CD14-positive monocyte (primary cell): ENCODE measurements at regions not wholly inside any gene's neighbourhood (a gene's known extent, or its start where the extent isn't known, plus 50 kb on each side); places are given as distances from the start of the nearest gene placed in this dataset.

Source experiments
- DNase-seq, 3 donors: peaks; one replicate each; pipeline ENCODE4 v3.0.0-alpha.2; 2011 to 2022
- H2AFZ ChIP-seq: 2 replicates; pipeline ENCODE4 v1.6.0; 2012; ENCODE audit warnings: mild to moderate bottlenecking, low read depth, low read length, inconsistent platforms; ENCODE audit not compliant: insufficient read depth, poor library complexity, severe bottlenecking
- H3K27ac ChIP-seq, 2 donors: 1 replicate in 1 of 2; 2 replicates in 1 of 2; pipeline ENCODE4 v1.5.1; 2012 to 2013; ENCODE audit warnings: low read length in 2 of 2, control low read depth in 1 of 2, inconsistent platforms in 1 of 2, low read depth in 1 of 2, mild to moderate bottlenecking in 1 of 2
- H3K27me3 ChIP-seq, 2 donors: one replicate each; pipeline versions ENCODE4 v1.6.0 to v1.6.1; 2011 to 2013; ENCODE audit warnings: low read length in 2 of 2; ENCODE audit not compliant: control insufficient read depth in 2 of 2, insufficient read depth in 2 of 2
- H3K36me3 ChIP-seq, 2 donors: replicated peaks in 1 of 2; 1 replicate in 1 of 2; 2 replicates in 1 of 2; pipeline versions ENCODE4 v1.5.1 to v1.6.1; 2012 to 2013; ENCODE audit warnings: low read length in 2 of 2, control low read depth in 1 of 2, inconsistent platforms in 1 of 2, mild to moderate bottlenecking in 1 of 2; ENCODE audit not compliant: insufficient read depth in 2 of 2, control insufficient read depth in 1 of 2
- H3K4me1 ChIP-seq, 2 donors: 1 replicate in 1 of 2; 2 replicates in 1 of 2; pipeline versions ENCODE4 v1.5.1 to v1.6.1; 2012 to 2013; ENCODE audit warnings: low read length in 2 of 2, control low read depth in 1 of 2, inconsistent platforms in 1 of 2, mild to moderate bottlenecking in 1 of 2, moderate library complexity in 1 of 2; ENCODE audit not compliant: insufficient read depth in 2 of 2, control insufficient read depth in 1 of 2
- H3K4me2 ChIP-seq: replicated peaks from 2 replicates; pipeline ENCODE3; 2012; ENCODE audit warnings: low read length, moderate library complexity, mild to moderate bottlenecking; ENCODE audit not compliant: poor library complexity, severe bottlenecking; ENCODE audit errors: extremely low read depth
- H3K4me3 ChIP-seq, 3 experiments: fragments of 200-600 bp in 1 of 3; sonication (generic) in 1 of 3; replicated peaks in 1 of 3; 1 replicate in 2 of 3; 2 replicates in 1 of 3; pipeline ENCODE4 v1.5.1; 2011 to 2013; ENCODE audit warnings: low read length in 3 of 3, mild to moderate bottlenecking in 3 of 3, control low read depth in 2 of 3, low read depth in 2 of 3, inconsistent platforms in 1 of 3, moderate library complexity in 1 of 3
- H3K79me2 ChIP-seq: 2 replicates; pipeline ENCODE4 v1.6.0; 2012; ENCODE audit warnings: mild to moderate bottlenecking, control low read depth, inconsistent platforms, low read length, moderate library complexity; ENCODE audit not compliant: insufficient read depth
- H3K9ac ChIP-seq: 2 replicates; pipeline ENCODE4 v1.6.0; 2017; ENCODE audit warnings: low read length, mild to moderate bottlenecking; ENCODE audit not compliant: insufficient read depth, poor library complexity, severe bottlenecking
- H3K9me3 ChIP-seq, 2 donors: replicated peaks in 1 of 2; 1 replicate in 1 of 2; 2 replicates in 1 of 2; pipeline versions ENCODE4 v1.5.1 to v1.6.1; 2012 to 2013; ENCODE audit warnings: low read length in 2 of 2, control low read depth in 1 of 2; ENCODE audit not compliant: control insufficient read depth in 1 of 2, insufficient read depth in 1 of 2
- H4K20me1 ChIP-seq: 2 replicates; pipeline ENCODE4 v1.6.0; 2012; ENCODE audit warnings: mild to moderate bottlenecking, low read length, control low read depth, moderate library complexity; ENCODE audit not compliant: insufficient read depth
- H3K27ac Mint-ChIP-seq, 7 donors: one replicate each; pipeline ENCODE4 v1.8.0; 2020; ENCODE audit warnings: mild to moderate bottlenecking in 7 of 7, mixed read lengths in 7 of 7, moderate library complexity in 6 of 7, inconsistent platforms in 2 of 7
- H3K27me3 Mint-ChIP-seq, 3 donors: one replicate each; pipeline ENCODE4 v1.8.0; 2021 to 2022; ENCODE audit warnings: low read depth in 3 of 3, mild to moderate bottlenecking in 3 of 3, mixed read lengths in 3 of 3, moderate library complexity in 3 of 3, inconsistent platforms in 1 of 3
- H3K36me3 Mint-ChIP-seq, 2 donors: one replicate each; pipeline ENCODE4 v1.8.0; 2020; ENCODE audit warnings: mixed read lengths in 2 of 2, inconsistent platforms in 1 of 2, mild to moderate bottlenecking in 1 of 2
- H3K4me1 Mint-ChIP-seq: one replicate; pipeline ENCODE4 v1.8.0; 2020; ENCODE audit warnings: mild to moderate bottlenecking, mixed read lengths
- H3K4me3 Mint-ChIP-seq, 2 donors: one replicate each; pipeline ENCODE4 v1.8.0; 2020; ENCODE audit warnings: mild to moderate bottlenecking in 2 of 2, mixed read lengths in 2 of 2, moderate library complexity in 1 of 2
- H3K9me3 Mint-ChIP-seq, 7 donors: one replicate each; pipeline ENCODE4 v1.8.0; 2020 to 2022; ENCODE audit warnings: mixed read lengths in 7 of 7, mild to moderate bottlenecking in 6 of 7, moderate library complexity in 6 of 7, inconsistent platforms in 2 of 7
- WGBS: methylation state at CpG from one replicate; pipeline ENCODE4 v1.1.5; 2013; ENCODE audit warnings: missing lambda C conversion rate; ENCODE audit not compliant: insufficient coverage; 5-methylcytosine and 5-hydroxymethylcytosine counted together
- intact Hi-C, 2 donors: fragments of 100-400 bp; cut with micrococcal nuclease; formaldehyde crosslinking; loops; one replicate each; pipeline versions ENCODE4 v1.15.0 to v1.15.1; 2023
- TF ChIP-seq, protein P1 (sequence below): fragments of 200-600 bp; IDR thresholded peaks from one replicate; pipeline ENCODE4 v1.8.0; 2022; ENCODE audit warnings: antibody characterized with exemption, mild to moderate bottlenecking

DNA sequence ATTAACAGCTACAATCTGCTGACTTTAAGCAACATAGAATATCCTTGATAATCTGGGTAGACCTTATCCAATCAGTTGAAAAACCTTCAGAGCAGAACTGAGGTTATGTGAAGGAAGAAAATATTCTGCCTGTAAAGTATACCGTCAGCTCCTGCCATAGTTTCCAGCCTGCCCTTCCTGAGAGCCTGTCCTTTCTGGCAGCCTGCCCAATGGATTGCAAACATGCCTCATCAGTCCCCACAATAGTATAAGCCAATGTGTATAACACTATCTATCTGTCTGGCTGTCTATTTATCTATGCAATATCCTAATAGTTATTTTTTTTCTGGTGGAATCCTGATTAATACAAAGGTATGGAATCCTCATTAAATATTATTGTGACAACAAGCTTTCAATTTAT is 489.2 kb upstream of the KCND2 start:
- no peak overlapping the region for H3K27ac Mint-ChIP-seq
- WGBS: no CpG with 5 or more reads among the region's 1 CpG
- H3K27me3 Mint-ChIP-seq: peaks cover 0 to 1% (median 0%) of the 10 kb centered on the region in 3 donors

DNA sequence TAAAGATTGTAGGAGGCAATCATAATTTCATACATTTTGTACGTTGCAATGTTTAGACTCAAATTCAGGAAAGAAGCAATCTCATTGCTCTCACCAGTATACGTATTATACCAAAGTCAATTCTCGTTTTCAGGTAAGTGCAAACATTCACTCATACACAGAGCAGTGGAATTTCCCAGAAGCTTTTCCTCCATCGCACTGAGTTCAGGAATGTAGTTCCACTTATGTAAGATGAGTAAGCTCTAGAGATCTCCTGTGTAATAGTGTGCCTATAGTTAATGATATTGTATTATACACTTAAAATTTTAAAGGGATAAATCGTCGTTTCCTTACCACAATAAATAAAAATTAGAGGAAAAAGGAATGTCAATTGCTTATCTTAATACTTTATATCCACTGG is 470.8 kb upstream of the KCND2 start:
- Mint-ChIP-seq H3K4me1 (no peaks in the 10 kb centered on the region), H3K36me3 (no peaks in the 10 kb centered on the region), H3K27ac (no peak overlapping the region), H3K27me3 (no peaks in the 10 kb centered on the region), H3K4me3 (no peak overlapping the region), H3K9me3 (peaks cover 0 to 5% (median under 1%) of the 10 kb centered on the region in 7 donors)
- Histone ChIP-seq H3K4me3 (no peak overlapping the region), H3K27ac (no peak overlapping the region), H3K4me1 (no peaks in the 10 kb centered on the region), H3K9ac (no peak overlapping the region), H2AFZ (no peak overlapping the region), H3K27me3 (no peaks in the 10 kb centered on the region), H3K36me3 (no peaks in the 10 kb centered on the region), H3K9me3 (peaks cover 8% of the 10 kb centered on the region in 2 donors), H3K79me2 (no peaks in the 10 kb centered on the region), H4K20me1 (no peaks in the 10 kb centered on the region), H3K4me2 (no peak overlapping the region)
- intact Hi-C loops: no loop called here
- DNase-seq: no peak
- WGBS: no CpG with 5 or more reads among the region's 6 CpGs
- TF ChIP-seq, protein P1, sequence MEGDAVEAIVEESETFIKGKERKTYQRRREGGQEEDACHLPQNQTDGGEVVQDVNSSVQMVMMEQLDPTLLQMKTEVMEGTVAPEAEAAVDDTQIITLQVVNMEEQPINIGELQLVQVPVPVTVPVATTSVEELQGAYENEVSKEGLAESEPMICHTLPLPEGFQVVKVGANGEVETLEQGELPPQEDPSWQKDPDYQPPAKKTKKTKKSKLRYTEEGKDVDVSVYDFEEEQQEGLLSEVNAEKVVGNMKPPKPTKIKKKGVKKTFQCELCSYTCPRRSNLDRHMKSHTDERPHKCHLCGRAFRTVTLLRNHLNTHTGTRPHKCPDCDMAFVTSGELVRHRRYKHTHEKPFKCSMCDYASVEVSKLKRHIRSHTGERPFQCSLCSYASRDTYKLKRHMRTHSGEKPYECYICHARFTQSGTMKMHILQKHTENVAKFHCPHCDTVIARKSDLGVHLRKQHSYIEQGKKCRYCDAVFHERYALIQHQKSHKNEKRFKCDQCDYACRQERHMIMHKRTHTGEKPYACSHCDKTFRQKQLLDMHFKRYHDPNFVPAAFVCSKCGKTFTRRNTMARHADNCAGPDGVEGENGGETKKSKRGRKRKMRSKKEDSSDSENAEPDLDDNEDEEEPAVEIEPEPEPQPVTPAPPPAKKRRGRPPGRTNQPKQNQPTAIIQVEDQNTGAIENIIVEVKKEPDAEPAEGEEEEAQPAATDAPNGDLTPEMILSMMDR: no peak

More for the DNA sequence above, 489.2 kb upstream of the KCND2 start:
- H4K20me1 ChIP-seq: no peaks in the 10 kb centered on the region
- TF ChIP-seq, protein P1: no peak
- no peak overlapping the region for H3K27ac ChIP-seq
- no peaks in the 10 kb centered on the region for H3K27me3 ChIP-seq
- H3K9ac ChIP-seq: no peak overlapping the region
- no peaks in the 10 kb centered on the region for H3K36me3 ChIP-seq
- no peaks in the 10 kb centered on the region for H3K9me3 ChIP-seq
- intact Hi-C loops: no loop called here
- DNase-seq: no peak
- no peaks in the 10 kb centered on the region for H3K79me2 ChIP-seq
- Mint-ChIP-seq H3K4me3 (no peak overlapping the region), H3K9me3 (peaks cover 0 to 2% (median 0%) of the 10 kb centered on the region in 7 donors), H3K4me1 (no peaks in the 10 kb centered on the region), H3K36me3 (no peaks in the 10 kb centered on the region)
- H3K4me1 ChIP-seq: no peaks in the 10 kb centered on the region
- H3K4me3 ChIP-seq: no peak overlapping the region
- no peak overlapping the region for H2AFZ ChIP-seq
- no peak overlapping the region for H3K4me2 ChIP-seq
